ENCODE measurements at regions not wholly inside any gene's neighbourhood (a gene's known extent, or its start where the extent isn't known, plus 50 kb on each side); places are given as distances from the start of the nearest gene placed in this dataset.
"Not testable (repeated sequence)": the region's sequence is repeated elsewhere in the genome, so short reads cannot be mapped to it uniquely, and the experiment has no call there.

DNA sequence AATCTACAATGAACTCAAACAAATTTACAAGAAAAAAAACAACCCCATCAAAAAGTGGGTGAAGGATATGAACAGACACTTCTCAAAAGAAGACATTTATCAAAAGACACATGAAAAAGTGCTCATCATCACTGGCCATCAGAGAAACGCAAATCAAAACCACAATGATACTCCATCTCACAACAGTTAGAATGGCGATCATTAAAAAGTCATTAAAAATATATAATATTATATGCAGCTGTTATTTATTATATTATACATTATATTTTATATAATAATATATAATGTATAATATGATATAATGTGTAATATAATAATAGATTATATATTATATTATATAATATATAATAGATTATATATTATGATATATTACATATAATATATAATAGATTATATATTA lies 1194.1 kb upstream of the SLC39A10 start:
- not testable (repeated sequence) for DNase-seq

DNA sequence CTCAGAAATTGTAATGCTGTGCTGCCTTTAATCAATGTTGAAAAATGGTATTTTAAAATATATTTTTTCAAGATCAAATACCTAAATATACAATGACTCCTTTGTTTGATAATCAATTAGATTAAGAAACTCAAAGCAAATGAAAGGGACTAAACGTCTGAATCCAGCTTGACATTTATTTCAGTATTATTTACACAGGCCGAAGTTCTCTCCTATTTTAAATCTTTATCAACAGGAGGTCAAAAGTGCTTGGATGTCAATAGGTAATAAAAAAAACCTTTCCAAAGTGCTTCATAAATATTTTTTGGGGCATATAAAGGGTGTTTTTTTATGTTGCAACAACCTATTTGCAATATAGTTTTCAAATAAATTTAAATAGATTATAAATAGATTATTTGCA lies 1201.7 kb upstream of the SLC39A10 start:
- no peak for DNase-seq

DNA sequence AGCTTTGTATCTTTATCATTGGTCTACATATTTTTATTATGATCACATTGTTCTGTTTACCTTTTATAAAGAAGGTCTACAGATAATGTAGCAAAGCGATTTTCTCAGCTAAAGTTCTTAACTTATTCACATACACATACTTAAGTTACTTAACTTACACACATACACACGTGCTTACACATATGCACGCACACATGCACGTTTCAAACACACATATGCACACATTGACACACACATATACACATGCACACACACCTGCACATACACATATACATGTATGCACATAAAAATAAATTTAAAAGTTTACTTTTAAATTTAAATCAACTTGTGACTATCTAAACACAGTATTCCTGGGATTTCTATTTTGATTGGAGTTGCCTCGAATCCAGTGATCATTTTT lies 1204.5 kb upstream of the SLC39A10 start:
- no peak for DNase-seq

DNA sequence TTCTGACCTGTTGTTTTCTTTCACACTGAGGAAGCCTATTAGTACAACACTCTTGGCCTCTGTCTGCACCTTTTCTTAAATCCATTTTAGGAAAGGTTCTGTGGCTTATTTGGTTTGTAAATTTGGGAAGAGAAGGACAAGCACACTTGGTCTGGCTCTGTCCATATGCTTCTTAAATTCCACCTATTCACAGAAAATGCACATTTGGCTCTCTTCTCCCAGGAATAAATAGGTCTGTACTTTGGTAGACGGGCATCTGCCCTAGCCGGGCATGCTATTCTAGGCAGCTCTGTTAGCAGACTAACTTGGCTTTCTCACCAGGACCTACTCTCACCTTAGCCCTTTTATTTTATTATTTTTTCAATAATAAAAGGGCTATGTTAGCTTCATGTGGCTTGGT lies 1211.8 kb upstream of the SLC39A10 start:
- no peak for DNase-seq

DNA sequence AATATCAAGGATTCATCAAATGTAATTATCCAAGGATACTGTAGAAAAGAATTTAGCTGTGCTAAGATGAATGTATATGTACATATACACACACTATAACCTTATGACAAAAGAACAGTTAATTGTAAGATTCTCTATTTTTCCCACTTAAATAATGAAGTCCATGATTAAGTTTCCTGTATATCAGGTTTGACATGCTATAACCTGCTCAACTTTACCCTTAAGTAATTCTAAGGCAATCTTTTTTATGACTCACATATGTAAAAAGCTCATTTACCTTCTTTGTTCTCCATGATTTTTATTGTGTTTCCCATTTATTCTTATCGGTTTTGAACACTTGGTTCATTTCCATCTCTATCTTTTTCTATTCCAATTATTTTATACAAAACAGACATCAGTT lies 1213.1 kb upstream of the SLC39A10 start:
- no peak for DNase-seq

DNA sequence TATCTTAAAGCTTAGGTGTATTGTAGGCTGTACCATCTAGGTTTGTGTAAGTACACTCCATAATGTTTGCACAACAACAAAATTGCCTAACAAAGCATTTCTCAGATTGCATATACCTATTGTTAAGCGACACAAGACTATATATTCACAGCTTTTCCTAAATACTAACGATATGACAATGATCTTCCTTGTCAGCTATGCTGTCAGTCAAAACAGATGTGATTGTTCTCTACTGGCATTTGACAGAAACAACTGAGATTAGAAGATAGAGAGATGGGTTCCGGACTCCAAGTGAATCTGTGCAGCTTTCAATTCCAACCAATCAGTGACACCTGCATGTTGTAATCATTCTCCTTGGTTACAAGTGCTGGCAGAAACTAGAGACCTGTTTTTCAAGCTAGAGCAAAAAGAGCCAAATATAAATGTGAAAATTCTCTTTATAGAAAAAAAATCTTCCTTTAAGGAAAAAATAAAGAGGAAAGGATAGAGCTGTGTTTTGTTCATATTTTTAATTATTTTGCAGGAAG lies 1232.3 kb upstream of the SLC39A10 start:
- DNase-seq, result no peak

DNA sequence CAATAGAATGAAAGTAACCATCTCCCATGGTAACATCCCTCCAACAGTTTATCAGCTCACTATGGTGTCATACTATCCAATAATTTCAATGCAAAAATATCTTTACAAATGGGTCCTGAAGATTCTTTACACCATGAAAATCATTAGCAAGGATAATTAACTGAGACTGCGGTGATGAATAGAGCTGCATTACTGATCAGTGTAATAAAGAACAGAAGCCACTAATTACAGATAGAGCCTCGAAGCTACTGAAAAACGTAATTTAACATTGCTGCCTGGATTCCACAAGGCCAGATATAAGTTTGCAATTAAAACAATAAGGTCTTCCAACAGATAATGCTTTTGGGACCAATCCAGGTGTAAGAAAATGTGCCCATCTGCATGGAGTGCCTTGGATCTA lies 1245.8 kb upstream of the SLC39A10 start:
- DNase-seq, result no peak

DNA sequence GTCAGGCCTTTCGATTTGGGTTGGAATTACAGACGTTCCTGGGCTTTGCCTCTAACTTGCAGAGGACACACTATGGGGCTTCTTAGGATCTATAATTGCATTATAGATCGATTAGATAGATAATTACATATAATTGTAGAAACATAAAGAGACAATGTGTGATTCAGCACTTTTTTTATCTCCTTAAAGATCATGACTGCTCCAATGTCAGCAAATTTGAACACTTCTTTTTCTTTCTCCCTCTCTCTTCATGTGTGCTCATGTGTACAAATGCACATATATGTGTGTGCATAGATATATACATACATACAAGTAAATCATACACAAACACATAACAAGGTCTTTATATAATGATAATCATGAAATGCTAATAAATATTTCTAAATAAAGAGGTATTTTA lies 1261.2 kb upstream of the SLC39A10 start:
- no peak for DNase-seq

DNA sequence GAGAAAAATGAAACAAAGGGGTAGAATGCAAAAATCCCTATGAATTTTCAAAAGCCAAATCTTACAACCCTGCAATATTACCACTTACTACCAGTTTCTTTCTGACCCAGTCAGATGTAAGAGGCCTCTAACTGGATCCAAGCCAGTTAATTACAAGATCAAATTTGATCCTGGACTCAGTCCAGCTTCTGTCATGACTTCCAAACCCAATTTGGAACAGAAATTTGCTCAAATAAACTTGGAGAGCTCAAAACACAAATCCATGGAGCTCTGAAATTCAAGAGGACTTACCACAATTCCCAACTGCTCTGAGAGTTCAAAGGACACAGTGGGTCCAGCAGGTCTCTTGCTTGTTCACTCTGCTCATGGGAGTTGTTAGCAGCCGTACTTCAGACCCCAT lies 1271.7 kb upstream of the SLC39A10 start:
- no peak for DNase-seq

DNA sequence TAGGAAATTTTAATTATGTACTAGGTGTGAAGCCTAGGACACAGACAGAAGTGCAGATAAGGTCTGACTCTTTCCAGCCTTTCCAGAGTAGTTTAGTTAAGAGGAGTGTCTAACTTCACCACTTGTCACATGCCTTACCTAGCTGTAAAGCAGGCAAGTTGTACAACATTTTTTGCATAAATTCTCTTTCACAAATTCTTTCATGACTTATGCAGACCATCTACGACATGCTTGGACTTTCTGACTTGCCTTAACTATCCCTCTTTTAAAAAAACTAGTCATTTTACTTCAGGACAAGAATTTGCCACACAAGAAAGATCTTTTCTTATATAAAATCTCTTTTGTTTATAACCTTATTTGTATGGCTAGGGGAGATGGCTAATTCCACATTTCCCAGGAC lies 1273.6 kb upstream of the SLC39A10 start:
- DNase-seq, result no peak

DNA sequence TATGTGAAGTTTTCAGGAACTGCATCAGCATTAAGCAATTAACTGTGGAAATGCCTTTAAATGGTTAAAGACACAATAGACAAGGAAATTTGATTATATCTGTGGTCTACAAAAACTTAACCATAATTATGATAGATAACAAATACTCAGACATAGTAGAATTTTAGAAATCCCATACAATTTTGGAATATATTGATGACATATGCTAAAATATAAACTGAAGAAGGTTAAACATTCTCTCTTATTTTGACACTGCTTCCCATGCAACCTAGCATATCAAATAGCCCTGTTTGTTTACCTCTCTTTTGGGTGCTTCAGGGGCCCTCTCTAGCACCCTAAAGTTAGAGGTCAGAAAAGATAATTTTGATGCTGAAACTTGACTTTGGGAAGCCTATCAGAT lies 1274.8 kb upstream of the SLC39A10 start:
- DNase-seq, result no peak

DNA sequence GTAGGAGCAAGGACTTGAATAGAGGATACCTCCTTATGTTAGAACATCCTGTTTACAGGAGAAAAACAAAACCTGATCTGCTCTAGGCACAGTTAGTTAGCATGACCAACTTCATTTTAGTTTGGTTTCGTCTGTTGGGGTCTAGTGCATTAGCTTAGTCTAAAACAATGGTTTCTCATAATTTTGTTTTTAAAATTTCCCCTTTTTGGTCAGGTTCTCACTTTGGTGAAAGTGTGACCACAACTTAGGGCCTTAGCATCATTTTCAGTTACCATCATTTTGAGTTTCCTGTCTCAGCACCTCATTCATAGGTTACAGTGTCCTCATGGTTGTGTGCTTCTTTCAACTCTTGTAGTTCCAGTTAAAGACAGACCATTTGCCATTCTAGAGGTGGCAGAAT lies 1277.0 kb upstream of the SLC39A10 start:
- DNase-seq, result no peak

DNA sequence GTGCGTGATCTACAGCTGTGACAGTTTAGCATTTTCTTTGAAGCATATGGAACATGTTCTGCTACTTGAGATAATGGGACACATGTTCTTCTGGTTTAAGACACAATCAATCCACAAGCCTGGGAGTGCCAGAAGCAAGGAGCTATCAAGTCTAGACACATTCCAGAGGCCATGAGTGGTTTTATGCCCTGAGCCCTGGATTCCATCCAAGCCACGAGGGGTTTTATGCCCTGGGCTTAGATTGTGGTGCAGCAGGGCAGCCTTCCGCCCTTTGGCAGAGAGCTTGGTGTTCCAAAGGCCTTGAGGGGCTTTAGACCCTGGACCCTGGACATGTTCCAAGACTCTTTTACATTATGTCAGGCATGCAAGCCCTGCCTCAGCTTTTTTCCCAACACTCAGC lies 1289.6 kb upstream of the SLC39A10 start:
- not testable (repeated sequence) for DNase-seq

DNA sequence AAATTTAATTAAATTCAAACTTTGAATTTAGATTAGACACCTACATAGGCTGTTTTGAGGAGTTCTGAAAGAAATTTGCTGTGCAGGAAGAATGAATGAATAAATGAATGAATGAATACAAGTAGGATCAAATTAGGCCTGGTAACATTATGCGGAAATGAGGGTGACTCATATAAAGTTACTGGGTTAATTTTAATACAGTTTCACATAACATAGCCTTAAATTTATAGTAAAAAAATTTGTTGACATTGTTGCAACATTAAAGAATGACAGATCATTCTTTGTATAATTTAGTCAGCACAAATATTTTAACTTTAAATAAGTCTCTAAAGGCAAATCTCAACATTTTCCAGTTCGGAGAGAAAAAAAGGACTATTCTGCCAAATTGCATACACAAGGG lies 1293.1 kb upstream of the SLC39A10 start:
- DNase-seq, result no peak

DNA sequence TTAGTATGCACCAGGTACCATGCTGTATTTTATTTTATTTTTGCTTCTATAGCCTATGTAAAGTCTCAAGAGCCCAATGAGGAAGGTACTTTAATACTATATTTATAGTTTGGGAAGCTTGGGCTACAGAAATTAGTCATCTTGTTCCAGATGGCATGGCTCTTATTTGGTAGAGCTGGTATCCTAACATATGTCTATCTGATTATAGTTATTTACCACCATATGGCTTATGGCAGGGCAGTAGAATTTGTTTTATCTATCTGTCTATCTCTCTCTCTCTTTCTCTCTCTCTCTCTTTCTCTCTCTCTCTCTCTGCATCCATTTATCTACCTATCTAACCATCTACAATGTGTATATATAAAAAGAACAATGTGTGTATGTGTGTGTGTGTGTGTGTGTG lies 1293.7 kb upstream of the SLC39A10 start:
- no peak for DNase-seq

DNA sequence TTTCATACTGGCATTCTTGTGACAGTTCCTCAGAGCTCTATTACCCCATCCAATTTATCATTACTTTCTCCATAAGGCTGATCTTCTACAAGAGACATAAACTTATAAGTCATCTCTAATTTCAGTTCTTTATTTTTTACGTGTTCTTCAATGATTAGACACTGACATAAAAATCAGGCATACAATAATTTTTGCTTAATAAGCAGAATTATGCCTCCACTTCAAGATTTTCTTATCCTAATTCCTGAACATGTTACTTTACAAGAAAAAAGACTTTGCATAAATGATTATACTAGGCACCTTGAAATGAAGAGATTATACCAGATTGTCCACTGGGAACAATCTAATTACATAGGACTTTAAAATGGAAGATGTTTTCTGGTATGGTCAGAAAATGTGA lies 1304.5 kb upstream of the SLC39A10 start:
- no peak for DNase-seq

DNA sequence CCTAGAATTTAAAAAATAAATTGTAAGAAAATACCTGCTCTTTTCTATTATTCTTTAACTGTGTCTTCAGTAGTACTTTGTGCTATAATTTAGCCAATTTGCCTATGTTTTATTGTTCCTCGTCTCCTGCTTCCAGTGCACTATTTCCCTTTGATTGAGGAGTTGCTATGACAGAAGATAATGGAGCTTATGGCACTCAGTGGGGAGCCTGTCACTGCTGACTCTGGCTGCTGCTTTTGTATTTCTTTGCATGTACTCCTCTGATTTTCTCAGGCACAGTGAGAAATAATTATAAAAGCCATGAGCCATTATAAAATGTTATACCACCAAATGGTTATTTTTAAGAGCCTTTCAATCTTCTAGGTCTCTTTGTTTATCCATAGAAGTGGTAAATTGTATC lies 1310.8 kb upstream of the SLC39A10 start:
- no peak for DNase-seq

DNA sequence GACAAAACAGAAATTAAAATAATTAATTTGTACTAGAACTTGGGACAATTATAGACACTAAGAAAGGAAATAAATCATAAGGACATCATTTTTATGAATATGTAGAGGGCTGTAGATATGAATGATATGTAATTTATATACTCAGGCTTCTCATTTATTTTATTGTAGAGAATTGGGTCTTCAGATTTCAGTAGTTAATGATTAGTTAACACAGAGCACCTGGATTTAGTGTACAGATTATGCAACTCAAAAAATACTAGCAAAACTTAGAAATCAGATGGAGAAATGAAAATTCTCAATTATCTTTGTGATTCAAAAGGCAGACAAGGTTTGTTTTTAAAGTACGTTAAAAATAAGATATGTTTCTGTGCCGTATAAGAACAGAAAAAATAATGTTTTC lies 1311.7 kb upstream of the SLC39A10 start:
- DNase-seq, result no peak

DNA sequence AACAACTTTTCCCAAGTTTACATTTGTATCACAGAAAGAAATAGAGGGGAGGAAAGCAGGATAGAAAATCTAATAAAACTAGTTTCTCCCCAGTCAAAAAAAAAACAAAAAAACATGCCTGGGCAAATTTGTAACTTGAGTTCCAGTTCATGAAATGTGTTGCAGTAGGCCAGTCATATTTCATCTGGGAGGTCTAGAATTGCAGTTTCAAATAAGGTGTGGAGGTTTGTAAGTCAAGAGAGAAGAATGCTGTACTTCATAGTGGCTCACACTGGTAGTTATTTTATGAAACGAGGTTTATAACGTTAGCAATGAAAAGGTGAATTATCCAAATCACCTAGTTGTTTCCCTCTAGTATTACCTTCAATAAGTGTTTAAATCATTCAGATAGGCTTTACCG lies 1313.9 kb upstream of the SLC39A10 start:
- no peak for DNase-seq

DNA sequence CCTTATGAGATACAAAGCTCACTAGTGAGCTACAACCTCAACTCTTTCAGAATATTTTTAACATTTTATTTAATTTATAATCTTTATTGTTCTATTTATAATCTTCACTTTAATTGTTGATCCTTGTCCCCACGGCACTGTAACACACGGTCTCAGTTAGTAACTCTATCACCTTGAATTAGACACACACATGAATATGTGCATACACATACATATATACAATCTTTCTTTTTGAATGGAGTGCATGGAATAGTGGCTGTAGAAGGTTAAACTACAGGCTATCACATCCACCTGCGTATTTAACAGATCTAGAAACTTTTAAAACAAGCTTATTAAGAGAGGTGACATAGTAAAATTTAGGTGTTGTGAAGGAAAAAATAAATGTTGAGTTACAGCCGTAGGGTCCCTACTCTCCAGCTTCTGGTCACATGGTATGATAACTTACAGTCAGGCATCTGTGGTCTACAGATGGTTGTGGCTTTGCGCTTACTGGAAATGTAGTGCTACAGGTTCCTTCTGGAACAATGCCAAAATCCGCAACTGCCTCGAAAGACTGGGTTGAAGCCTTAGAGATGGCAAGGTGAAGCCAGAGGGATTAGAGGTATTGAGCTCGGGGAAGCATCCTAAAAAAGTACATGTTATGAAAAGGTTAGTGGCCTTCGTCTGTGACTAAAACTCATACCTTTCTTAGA lies 1324.1 kb upstream of the SLC39A10 start:
- DNase-seq, result no peak

DNA sequence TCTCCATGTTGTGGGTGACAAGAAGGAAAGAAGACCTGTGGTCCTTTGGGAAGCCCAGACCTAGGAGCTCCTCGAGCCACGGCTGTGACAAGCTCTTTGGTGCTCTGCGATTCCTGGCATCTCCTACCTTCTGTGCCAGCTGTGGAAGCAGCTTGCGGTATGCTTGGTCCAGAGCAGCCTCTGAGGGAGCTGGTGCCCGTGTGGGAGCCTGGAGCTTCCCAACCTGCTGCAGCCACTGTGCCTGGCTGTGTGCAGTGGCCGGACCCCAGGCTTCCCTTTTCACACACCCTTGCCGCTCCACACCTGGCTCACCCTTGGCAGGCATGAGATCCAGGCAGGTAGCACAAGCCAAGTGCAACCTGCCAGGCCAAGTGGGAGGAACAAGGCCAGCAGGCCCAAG lies 1328.6 kb upstream of the SLC39A10 start:
- DNase-seq, result no peak

DNA sequence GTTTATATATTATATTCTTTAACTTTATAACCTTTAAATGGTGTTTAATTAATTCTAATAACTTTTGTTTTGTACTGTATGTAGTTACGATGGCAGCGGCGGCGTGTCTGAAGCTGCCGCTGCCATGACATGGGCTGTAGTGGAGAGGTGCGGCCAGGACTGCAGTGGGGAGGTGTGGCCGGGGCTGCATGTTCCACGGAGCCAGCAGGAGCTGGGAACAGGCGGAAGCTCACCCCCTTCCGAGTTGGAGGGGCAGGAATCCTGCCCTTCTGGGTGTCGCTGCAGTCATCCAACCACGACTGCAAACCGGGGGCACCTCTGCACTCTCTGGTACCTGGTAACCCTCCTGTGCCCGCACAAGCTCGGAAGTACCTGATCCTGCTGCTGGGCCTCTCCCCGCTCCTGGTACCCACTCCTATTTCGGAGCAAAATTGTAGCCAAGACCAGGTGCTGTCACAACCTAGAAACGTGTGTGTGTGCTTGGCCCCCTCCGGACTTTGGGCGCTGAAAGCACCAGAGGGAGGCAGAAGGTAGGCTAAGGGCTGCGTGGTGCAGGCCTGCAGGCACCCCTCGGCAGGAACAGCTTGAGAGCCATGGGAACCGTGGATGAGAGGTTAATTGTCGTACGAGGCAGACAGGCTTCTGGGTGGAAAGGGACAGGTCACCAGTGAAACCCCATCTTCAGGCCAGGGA lies 1329.7 kb upstream of the SLC39A10 start:
- DNase-seq, result no peak

DNA sequence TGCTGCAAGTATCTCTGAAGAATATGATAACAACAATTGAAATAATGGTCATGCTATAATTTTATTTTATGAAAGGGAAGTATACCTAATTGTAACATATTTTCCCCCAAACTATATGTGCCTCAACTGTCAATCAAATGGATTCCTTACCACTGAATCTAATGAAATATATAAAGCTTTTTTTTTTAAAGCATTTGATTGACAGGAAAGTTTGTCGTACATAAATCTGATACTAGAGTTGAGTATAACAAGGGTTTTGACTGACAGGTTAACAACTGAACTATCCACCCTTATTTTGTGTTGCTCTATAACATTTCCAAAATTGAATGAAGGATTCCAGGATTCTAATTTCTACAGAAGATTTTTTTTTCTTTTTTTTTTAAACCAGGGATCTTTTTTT lies 1333.3 kb upstream of the SLC39A10 start:
- no peak for DNase-seq

DNA sequence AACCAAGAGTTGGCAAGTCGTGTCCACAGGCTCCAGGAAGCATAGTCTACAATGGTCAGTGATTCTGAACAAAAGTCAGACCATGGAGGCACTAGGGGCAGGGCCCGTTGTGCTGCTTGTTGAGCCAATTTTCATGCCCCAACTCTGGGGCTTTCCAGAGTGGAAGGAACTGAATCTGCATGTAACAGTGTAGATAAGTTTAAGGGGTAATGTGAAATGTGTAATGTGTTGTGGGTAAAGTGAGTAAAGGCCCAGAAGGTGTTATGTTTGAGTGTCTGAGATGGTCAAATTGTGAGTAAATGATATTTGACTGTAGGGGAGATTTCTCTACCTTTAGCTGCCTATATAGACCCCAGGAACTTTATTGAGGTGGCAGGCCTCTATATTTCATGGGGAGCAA lies 1336.5 kb upstream of the SLC39A10 start:
- no peak for DNase-seq
